ENCODE measurements at regions not wholly inside any gene's neighbourhood (a gene's known extent, or its start where the extent isn't known, plus 50 kb on each side); places are given as distances from the start of the nearest gene placed in this dataset.
"Not testable (repeated sequence)": the region's sequence is repeated elsewhere in the genome, so short reads cannot be mapped to it uniquely, and the experiment has no call there.

- not testable (repeated sequence) for TF ChIP-seq CTCF (IDR thresholded peaks at IDR 0.05); POLR2A (IDR thresholded peaks at IDR 0.05; ENCODE audit: low read depth); POLR2AphosphoS5 (IDR thresholded peaks at IDR 0.05); EP300 (IDR thresholded peaks at IDR 0.05)
These were observed 70.1 kb upstream of the TUBA3E start for GRCh38 chr2:130268333-130268732.

Measured in esophagus muscularis mucosa (tissue), 4 donors.